Kidney capillary endothelial cell (primary cell): ENCODE measurements at regions not wholly inside any gene's neighbourhood (a gene's known extent, or its start where the extent isn't known, plus 50 kb on each side); places are given as distances from the start of the nearest gene placed in this dataset.

Source experiments
- DNase-seq: peaks from one replicate; pipeline ENCODE4 v3.0.0-alpha.2; 2018; ENCODE audit warnings: low spot score

DNA sequence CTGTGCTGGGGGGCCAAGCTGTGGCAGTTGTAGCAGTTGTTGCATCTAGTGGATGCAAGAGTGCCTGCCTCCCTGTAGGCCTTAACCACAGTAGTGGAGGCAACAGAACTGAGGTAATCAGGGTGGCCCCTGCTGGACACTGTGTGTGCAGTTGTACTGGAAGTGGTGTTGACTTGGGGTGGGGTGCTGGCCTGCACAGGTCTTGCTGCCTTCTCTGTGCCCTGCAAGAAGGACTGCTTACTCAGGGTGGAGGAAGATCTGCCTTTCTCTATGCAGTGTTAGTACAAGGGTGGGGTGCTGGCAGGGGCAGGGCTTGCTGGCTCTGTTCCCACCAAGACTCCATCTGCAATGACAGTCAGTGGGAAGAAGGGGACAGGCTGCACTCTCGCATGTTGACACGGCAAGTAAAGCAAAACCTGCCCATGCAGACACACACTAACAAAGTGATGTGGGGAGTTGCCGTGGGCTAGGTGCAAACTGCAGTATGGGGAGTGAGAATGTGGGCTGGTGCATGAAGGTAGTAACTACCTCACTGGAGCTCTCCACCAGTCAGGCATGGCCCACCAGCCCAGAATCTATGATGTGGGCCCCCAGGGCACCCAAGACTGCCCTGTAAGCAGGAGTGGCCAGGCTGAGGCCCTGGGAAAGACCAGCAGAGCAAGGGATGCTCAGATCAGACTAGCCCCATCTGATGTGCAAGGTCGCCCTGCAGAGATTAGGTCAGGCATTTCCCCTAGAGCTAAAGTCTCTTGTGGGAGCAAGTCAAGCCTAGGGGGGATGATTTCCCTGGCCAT lies 594.9 kb downstream of the TECRL start:
- DNase-seq: no peak

GRCh38 chr4:63799166-63799565 lies 610.1 kb downstream of the TECRL start:
- no peak for DNase-seq

DNA sequence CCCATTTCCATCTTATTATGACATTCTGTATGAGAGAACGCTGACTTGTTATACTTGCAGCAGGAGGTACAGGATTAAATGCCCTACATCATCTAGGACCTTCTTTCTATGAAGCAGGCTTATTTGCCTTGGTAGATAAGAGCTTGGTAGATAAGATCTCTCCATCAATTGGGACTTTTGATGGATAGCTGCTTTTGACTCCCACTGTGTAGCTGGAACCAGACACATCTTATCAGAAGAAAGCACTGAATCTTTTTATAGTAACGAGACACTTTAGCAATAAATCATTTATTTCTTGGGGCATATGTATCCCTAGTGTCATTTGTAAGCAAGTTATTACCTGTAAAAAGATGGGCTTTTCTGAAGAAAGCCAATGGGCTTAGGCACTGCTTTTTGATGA lies 613.9 kb downstream of the TECRL start:
- no peak for DNase-seq

GRCh38 chr4:63790377-63790776 lies 618.9 kb downstream of the TECRL start:
- DNase-seq: no peak

- no peak for DNase-seq
These were observed 621.0 kb downstream of the TECRL start for GRCh38 chr4:63788271-63788670.

DNA sequence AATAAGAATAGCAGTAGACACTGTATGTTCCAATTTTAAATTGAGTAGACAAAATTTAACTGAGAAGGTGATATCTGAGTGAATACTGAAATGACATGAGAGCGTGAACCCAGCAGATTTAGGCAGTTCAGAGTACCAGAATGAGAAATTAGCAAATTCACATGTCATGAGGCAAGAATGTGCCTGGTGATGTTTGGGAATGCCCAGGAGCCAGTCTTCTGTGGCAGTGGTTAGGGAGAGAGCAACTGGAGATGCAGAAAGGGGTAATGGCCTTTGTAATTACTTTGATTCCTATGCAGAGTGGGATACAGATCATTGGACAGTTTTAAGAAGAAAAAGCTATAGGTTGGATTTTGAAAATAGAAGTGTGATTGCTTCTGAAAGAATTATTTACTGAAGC lies 621.9 kb downstream of the TECRL start:
- DNase-seq: no peak

DNA sequence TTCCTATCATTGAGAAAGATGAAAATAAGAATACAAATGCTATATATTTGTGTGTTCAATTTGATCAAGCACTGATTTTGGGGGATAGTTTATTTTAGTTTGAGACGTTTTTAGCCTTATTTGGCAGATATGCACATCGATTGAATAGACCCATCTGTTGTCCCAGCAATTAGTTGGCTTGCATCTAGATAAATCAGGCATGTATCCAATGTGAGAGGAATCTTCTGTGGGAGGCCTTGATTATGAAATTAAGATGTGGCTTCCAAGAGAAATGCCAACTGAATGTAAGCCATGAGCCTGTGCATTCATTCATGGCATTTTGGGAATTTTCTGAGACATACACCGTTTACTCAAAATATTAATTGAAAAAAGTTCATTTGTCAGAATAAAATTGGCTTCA lies 623.1 kb downstream of the TECRL start:
- DNase-seq: no peak

DNA sequence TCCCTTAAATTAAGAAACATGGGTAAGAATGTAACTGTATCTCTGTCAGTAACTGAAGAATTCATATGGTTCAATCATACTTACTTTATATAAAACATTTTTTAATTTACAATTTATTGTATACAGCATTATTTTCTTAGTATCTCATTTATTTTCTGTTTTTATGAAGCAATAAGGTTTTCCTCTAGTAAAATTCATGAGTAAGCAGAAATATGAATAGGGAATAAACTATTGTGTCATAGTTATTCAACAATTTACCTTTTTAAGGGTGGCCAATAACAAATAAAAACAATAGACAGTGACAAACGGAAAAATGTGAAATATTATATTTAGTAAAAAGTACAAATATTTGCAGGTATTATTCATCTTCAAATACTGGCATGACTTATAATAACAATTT lies 624.4 kb downstream of the TECRL start:
- DNase-seq: no peak

- DNase-seq: no peak
These were observed 631.6 kb downstream of the TECRL start for GRCh38 chr4:63777601-63778000.

DNA sequence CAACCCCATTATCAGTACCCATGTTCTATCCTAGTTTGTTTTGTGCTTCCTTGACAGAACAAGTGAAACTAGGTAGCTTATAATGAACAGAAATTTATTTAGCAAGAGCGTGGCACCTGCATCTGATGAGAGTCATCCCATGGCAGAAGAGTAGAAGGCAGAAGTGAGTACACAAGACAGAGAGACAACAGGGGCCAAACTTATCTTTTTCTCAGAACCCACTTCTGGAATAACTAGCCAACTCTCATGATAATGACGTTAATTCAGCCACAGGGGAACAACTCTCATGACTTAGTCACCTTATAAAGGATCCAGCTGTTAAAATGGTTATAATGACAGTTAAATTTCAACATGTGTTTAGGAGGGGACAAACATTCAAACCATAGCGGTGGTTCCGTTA lies 644.9 kb downstream of the TECRL start:
- DNase-seq: no peak

- DNase-seq: no peak
These were observed 651.3 kb downstream of the TECRL start for GRCh38 chr4:63757929-63758328.

DNA sequence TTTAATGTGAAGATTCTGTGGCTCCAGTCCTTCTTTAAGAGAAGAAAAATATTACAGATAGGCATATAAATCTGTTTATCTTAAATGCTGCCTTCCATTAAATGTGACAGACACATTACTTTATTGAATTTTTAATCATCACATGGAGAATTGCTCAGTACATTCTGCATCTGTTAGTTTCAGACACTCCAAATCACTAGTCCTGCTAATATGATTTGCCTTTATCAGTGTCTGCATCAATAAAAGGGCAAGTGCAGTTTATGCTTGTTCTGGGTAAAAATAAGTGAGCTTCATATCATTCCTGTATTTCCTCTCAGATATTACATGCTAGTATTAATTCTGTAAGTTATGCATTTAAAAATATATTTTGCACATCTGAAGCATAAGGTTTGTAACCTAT lies 666.4 kb downstream of the TECRL start:
- no peak for DNase-seq

DNA sequence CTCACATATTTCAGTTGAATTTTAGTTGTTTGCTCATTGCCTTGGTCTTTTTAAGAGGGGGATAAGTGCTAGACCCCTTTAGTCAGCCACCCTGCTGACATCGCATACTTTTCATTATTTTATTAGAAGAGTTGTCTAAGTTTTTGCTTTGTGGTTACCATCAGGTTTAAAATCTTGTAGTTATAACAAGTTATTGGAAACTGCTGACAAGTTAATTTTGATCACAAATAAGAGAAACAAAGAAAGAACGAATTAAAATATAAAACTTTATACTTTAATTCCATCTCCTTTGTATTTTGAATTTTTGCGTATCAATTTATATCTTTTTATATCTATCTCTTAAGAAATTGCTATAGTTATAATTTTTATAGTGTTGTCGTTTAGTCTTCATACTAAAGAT lies 679.7 kb downstream of the TECRL start:
- no peak for DNase-seq

DNA sequence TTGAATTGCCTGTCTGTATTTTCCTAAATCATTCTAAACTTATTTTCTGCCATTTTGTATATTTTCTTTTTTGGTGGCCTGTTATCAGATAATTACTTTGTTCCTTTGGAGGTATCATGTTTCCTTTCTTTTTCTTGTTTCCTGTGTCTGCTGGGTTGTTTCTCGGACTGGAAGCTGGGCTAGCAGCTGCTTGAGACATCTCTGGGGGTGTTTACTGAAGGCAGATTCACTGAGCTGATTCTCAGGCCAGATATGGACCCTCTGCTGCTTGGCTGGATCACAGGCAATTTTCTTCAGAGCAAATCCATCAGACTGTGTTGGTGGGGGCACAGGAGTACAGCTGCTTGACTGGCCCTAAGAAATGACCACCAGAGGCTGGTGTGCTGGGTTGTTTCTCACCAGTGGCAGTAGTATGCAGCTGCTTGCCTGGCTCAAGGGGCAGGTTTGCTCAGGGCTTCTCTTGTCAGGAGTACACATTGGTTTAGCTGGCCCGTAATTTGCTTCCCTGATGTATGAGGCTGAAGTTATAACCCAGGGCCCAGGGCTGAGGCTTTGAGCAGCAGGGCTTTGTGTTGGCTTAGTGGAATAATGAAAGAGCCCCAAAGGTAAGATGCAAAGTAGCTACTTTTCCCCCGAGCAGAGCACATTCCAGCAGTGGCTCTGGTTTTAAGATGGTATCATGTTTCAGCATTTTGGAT lies 680.6 kb downstream of the TECRL start:
- no peak for DNase-seq

- peak; percentile 1 for DNase-seq
These were observed 691.9 kb downstream of the TECRL start for GRCh38 chr4:63717384-63717783.

DNA sequence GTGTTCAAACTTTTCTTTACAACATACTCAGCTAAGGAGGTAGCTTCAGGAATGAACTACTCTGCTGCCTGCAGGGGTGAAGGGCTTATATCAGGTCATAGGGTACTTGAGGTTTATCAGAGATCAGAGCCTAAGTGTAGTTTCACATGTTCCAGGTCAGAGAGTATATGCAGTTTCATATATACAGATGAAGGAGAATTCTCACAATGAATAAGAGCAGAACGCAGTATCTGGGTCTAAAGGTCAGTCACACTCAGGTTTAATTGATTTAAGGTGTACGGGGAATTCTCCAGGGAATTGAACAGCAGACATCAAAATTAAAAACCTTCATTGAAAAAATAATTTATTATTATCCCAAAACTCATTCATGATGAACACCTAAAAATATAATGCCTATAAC lies 700.6 kb downstream of the TECRL start:
- no peak for DNase-seq

- no peak for DNase-seq
These were observed 708.7 kb downstream of the TECRL start for GRCh38 chr4:63700569-63700968.

GRCh38 chr4:63693321-63693720 lies 715.9 kb downstream of the TECRL start:
- DNase-seq: no peak

DNA sequence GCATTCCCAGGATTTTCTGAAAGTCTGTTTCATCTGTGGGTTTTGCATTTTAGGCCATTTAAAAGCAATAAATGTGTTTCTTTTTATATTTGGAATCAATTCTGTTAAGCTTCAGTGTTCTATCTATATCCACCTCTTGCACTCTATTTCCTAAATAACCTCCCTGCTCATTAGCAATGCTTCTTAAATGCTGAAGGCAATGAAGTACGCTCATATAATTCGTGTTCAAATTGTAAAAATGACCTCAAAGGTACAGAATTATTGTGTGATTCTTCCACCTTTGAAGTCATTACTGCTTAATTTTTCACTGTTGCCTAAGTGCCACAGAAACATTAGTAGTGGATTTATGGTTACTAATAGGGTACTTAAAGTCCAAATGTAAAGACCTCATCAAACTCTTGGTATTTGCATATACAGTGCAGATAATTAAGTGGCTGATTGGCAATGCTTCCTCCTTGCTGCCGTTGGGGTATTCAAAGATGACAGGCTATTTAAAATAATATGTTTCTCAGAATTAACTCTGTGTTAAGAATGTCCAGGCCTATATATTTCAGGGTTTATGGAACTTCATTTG lies 730.8 kb downstream of the TECRL start:
- no peak for DNase-seq

- DNase-seq: no peak
These were observed 738.5 kb downstream of the TECRL start for GRCh38 chr4:63670735-63671134.

DNA sequence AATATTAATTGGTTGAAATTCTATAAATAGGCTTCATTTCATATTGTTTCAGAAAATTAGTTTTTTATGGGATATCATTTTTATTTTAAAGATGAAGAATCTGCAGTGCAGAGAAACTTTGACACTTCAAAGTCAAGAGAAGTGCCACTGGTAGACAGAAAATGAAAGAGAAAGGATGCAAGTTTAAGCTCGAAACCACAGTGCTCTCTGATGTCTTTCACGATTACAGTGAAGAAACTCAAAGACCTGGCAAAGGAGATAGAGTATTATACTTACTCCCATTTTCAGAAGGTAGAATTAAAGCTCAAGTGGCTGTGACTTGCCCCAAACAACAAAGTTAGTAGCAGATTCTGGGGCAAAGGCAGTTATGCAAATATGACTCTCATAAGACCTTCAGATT lies 745.4 kb downstream of the TECRL start:
- no peak for DNase-seq

GRCh38 chr4:63644396-63644795 lies 764.9 kb downstream of the TECRL start:
- DNase-seq: no peak

DNA sequence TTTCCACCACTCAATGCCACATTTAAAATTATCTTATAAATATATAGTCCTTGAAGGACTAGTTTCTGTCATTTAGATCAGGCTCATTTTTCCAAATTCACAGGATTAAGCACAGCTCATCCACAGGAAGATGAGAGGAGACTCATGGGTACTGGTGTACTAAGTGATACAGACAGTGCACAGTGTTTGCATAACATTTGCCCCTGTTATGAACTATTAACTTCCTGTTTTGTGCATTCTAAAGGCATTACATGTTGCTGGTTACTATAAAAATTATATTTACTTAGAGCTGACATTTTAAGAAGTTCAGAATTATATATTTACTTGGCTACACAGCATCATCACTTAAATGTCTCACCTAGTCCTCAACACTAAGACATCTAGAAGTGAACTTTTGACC lies 772.0 kb downstream of the TECRL start:
- no peak for DNase-seq
